AG09319 (cell line): ENCODE measurements at regions not wholly inside any gene's neighbourhood (a gene's known extent, or its start where the extent isn't known, plus 50 kb on each side); places are given as distances from the start of the nearest gene placed in this dataset.

Experiments used
- DNase-seq: peaks from one replicate; pipeline ENCODE4 v3.0.0-alpha.2; 2010; ENCODE audit warnings: low read depth; ENCODE audit errors: extremely low read depth
- TF ChIP-seq, protein P1 (sequence below): IDR thresholded peaks from 2 replicates; pipeline ENCODE4 v1.5.1; 2011; ENCODE audit warnings: low read depth, mild to moderate bottlenecking, inconsistent platforms, low read length, moderate library complexity

DNA sequence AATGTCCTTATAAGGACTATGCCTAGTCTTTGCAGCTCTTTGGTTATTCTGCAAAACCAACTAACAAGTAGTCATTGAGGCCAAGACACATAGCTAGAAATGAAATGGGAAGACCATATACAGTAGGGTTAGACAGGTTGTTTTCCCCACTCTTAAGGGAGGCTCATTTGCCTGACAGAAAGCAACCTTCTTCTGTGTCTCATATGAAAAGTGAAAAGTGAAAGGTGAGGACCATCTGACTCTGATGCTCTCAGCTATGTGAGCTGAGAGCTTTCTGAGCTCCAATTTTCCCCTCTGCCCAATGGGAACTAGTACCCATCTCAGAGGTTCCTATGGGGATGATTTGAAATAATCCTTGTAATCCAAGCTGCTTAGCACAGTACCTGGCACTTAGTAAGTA, 142.0 kb upstream of the BDNF start:
- TF ChIP-seq, protein P1, sequence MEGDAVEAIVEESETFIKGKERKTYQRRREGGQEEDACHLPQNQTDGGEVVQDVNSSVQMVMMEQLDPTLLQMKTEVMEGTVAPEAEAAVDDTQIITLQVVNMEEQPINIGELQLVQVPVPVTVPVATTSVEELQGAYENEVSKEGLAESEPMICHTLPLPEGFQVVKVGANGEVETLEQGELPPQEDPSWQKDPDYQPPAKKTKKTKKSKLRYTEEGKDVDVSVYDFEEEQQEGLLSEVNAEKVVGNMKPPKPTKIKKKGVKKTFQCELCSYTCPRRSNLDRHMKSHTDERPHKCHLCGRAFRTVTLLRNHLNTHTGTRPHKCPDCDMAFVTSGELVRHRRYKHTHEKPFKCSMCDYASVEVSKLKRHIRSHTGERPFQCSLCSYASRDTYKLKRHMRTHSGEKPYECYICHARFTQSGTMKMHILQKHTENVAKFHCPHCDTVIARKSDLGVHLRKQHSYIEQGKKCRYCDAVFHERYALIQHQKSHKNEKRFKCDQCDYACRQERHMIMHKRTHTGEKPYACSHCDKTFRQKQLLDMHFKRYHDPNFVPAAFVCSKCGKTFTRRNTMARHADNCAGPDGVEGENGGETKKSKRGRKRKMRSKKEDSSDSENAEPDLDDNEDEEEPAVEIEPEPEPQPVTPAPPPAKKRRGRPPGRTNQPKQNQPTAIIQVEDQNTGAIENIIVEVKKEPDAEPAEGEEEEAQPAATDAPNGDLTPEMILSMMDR = no peak

DNA sequence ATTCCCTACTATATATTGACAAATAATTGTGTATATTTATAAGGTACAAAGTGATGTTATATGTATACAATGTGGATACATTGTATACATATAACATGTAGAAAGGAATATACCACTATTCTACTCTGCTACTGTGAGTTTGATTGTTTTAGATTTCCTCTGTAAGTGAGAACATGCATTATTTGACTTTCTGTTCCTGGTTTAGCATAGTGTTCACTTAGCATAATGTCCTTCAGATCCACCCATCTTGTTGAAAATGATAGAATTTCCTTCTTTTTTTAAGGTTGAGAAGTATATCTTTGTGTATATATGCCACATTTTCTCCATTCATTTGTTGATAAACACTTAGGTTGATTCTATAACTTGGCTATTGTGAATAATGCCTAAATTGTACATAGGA, 140.8 kb upstream of the BDNF start:
- no peak for DNase-seq
- TF ChIP-seq, protein P1 = no peak

More for the DNA sequence above, 142.0 kb upstream of the BDNF start:
- DNase-seq = no peak

- DNase-seq = peak; percentile 32
- TF ChIP-seq, protein P1 = peak; percentile 20
Observed at GRCh38 chr11:27839226-27839913, 139.1 kb upstream of the BDNF start.

DNA sequence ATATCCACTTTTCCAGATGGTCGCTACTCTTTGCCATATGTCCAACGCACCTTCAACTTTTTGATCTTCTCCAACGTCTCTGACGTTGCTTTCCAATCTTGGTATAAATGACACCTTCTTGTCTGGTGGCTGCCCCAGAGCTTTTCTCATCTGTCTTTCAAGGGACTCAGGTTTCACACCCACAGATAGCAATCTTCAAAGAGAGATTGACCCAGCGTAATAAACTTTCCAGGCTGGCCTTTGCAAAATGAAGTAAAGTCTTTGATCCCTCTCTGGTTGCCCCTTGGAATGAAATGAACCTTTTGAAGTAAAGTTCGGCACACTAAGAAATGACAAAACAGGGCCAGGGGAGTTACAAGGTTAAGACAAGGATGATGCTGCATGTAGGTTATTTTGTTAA, 138.4 kb upstream of the BDNF start:
- TF ChIP-seq, protein P1 = no peak
- DNase-seq = no peak

GRCh38 chr11:27837895-27838563, 137.8 kb upstream of the BDNF start:
- DNase-seq = no peak
- TF ChIP-seq, protein P1 = no peak

DNA sequence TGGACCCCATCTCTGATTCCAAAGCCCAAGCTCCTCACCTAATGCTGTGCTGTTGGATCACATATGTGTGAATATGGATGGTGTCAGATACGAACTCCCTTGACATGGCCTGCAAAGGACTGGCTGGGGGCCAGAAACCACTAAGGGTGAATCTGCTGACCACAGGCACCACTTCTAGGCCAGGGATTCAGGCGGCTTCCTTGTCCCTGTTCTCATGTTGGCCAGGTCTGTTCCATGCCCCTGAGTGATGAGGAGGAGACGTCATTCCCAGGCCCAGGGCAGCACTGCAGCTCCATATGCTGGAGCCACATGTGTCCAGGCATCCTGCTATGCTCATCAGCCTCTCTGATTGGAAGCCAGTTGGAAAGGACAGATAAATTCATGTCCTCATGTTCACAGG, 130.0 kb upstream of the BDNF start:
- DNase-seq = no peak
- TF ChIP-seq, protein P1 = no peak

- DNase-seq = no peak
- TF ChIP-seq, protein P1 = no peak
Observed at GRCh38 chr11:27820249-27820648, 120.0 kb upstream of the BDNF start.
